ENCODE measurements at regions not wholly inside any gene's neighbourhood (a gene's known extent, or its start where the extent isn't known, plus 50 kb on each side); places are given as distances from the start of the nearest gene placed in this dataset.

DNA sequence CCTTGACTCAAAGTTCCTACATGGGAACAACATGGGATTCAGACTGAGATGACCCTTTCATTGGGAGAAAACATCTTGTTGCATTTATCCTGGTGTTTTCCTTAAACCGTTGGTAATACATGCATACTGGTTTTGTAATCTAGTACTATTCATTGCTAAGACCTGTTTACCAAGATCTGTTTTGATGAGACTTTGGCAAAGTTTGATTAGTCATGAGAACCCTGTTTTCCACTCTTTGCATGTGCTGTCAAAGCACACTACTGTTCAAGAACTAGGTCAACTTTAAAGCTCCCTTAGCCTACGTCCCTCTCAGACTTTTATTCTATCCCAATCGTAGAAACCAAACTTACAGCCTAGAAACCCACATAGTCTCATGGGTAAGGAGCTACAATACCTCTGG lies 650.9 kb downstream of the GATA3 start:
- Histone ChIP-seq H3K4me3 (no peak overlapping the region), H3K9me3 (no peaks in the 10 kb centered on the region), H3K4me1 (peaks cover 18% of the 10 kb centered on the region), H3K4me2 (no peak overlapping the region), H3K27ac (no peak overlapping the region)
- ChIA-PET POLR2A (no interaction called here), CTCF (no interaction called here)
- ATAC-seq: no peak
- no peak for DNase-seq (ENCODE audit: low read depth in 1 of 2, low spot score in 1 of 2)
- TF ChIP-seq CEBPB (IDR thresholded peaks at IDR 0.05): no peak
- no peak for TF ChIP-seq FOSL2 (IDR thresholded peaks at IDR 0.05)
- TF ChIP-seq FOSL2 (CRISPR knock-in tag; IDR thresholded peaks at IDR 0.05): no peak
- TF ChIP-seq ZNF302 (CRISPR knock-in tag; IDR thresholded peaks at IDR 0.05): no peak
- no peak for TF ChIP-seq RAD21 (conservative IDR thresholded peaks at IDR 0.05 in 1 of 2, IDR thresholded peaks at IDR 0.05 in 1 of 2)
- TF ChIP-seq NR3C1 (IDR thresholded peaks at IDR 0.05): no peak
- TF ChIP-seq CBX8 (IDR thresholded peaks at IDR 0.05): no peak
- no peak for TF ChIP-seq JUN (IDR thresholded peaks at IDR 0.05)
- TF ChIP-seq EP300 (IDR thresholded peaks at IDR 0.05): no peak
- no peak for TF ChIP-seq EHF (CRISPR knock-in tag; IDR thresholded peaks at IDR 0.05)
- WGBS (ENCODE audit: missing lambda C conversion rate): 76% methylated on average over 3 of the region's 3 CpGs
- peak; percentile 65 for FAIRE-seq

DNA sequence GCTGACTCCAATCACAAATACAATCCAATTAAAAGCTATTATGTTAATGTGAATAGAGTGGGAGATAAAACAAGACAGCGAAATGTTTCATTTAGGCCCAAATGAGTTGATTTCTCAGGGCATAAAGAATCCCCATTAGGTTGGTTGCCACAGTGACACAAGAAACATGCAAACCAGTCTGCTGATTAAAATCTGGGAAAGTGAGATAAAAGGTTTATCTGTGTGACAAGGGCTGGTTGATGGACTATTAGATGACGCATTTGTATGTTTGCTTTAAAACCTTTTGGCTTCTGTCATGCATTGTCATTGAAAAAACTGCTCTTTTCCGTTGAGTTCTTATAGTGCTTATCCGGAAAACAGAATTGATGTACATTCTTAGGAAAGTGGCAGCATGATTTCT lies 658.2 kb downstream of the GATA3 start:
- Histone ChIP-seq H3K4me2 (no peak overlapping the region), H3K4me3 (no peak overlapping the region), H3K9me3 (no peaks in the 10 kb centered on the region), H3K27ac (no peak overlapping the region), H3K4me1 (no peaks in the 10 kb centered on the region)
- DNase-seq (ENCODE audit: low read depth in 1 of 2, low spot score in 1 of 2) (no peak), FAIRE-seq (no peak), ATAC-seq (no peak)
- WGBS (ENCODE audit: missing lambda C conversion rate): 79% methylated on average over 4 of the region's 4 CpGs
- no peak for TF ChIP-seq JUN (IDR thresholded peaks at IDR 0.05)
- no peak for TF ChIP-seq CBX2 (IDR thresholded peaks at IDR 0.05; ENCODE audit: borderline replicate concordance, low read depth)
- TF ChIP-seq RFX5 (IDR thresholded peaks at IDR 0.05): no peak
- no peak for TF ChIP-seq RARB (CRISPR knock-in tag; IDR thresholded peaks at IDR 0.05)
- TF ChIP-seq TP53 (CRISPR knock-in tag; IDR thresholded peaks at IDR 0.05): no peak
- TF ChIP-seq FOSB (CRISPR knock-in tag; IDR thresholded peaks at IDR 0.05): no peak
- TF ChIP-seq MAFK (IDR thresholded peaks at IDR 0.05; ENCODE audit: partially characterized antibody): no peak
- TF ChIP-seq GATA3 (IDR thresholded peaks at IDR 0.05; ENCODE audit: borderline replicate concordance): no peak
- TF ChIP-seq ZC3H11A (IDR thresholded peaks at IDR 0.05): no peak
- TF ChIP-seq ATOH8 (CRISPR knock-in tag; IDR thresholded peaks at IDR 0.05; ENCODE audit: low read depth): no peak
- no peak for TF ChIP-seq HOXB13 (CRISPR knock-in tag; IDR thresholded peaks at IDR 0.05; ENCODE audit: low read depth)
- TF ChIP-seq ZFP36 (IDR thresholded peaks at IDR 0.05; ENCODE audit: borderline replicate concordance, partially characterized antibody): no peak
- no peak for TF ChIP-seq TFCP2L1 (CRISPR knock-in tag; IDR thresholded peaks at IDR 0.05)
- ChIA-PET CTCF (no interaction called here), POLR2A (no interaction called here)

DNA sequence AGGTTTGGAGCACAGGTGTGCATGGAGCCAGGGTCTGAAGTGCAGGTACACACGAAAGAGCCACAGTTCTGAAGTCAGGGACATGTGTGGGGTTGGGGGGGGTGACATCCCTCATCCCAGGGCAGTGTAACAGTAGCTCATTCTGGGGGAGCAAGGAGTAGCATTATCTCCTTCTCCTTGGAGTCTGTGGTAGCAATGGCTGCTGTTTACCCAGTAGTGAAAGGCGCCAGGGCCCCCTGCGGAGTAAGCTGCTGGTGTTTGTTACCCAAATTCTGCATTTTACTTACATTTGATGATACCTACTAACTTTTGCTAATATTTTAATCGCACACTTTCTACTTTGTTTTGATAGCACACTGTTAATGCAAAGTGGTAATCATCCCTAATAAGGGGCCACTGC lies 665.5 kb downstream of the GATA3 start:
- WGBS (ENCODE audit: missing lambda C conversion rate): 65% methylated on average over 4 of the region's 4 CpGs
- no peak for FAIRE-seq
- TF ChIP-seq CBX8 (IDR thresholded peaks at IDR 0.05) (no peak), POLR2A (IDR thresholded peaks at IDR 0.05; ENCODE audit: low read length) (no peak), RCOR1 (IDR thresholded peaks at IDR 0.05; ENCODE audit: low read depth, low read length) (no peak), JUN (IDR thresholded peaks at IDR 0.05) (no peak), HOXA7 (CRISPR knock-in tag; IDR thresholded peaks at IDR 0.05) (no peak), HOXB13 (CRISPR knock-in tag; IDR thresholded peaks at IDR 0.05; ENCODE audit: low read depth) (no peak), ZFP36 (IDR thresholded peaks at IDR 0.05; ENCODE audit: borderline replicate concordance, partially characterized antibody) (no peak), MAFK (IDR thresholded peaks at IDR 0.05; ENCODE audit: partially characterized antibody) (no peak), HOXB5 (CRISPR knock-in tag; IDR thresholded peaks at IDR 0.05) (no peak), NR3C1 (IDR thresholded peaks at IDR 0.05) (no peak), MYC (IDR thresholded peaks at IDR 0.05; ENCODE audit: borderline replicate concordance, low read length) (no peak), ATOH8 (CRISPR knock-in tag; IDR thresholded peaks at IDR 0.05; ENCODE audit: low read depth) (no peak), CHD4 (IDR thresholded peaks at IDR 0.05; ENCODE audit: borderline replicate concordance) (no peak), GATA3 (IDR thresholded peaks at IDR 0.05; ENCODE audit: borderline replicate concordance) (no peak), CEBPB (IDR thresholded peaks at IDR 0.05) (no peak), JUNB (IDR thresholded peaks at IDR 0.05) (no peak)
- TF ChIP-seq, protein P1, sequence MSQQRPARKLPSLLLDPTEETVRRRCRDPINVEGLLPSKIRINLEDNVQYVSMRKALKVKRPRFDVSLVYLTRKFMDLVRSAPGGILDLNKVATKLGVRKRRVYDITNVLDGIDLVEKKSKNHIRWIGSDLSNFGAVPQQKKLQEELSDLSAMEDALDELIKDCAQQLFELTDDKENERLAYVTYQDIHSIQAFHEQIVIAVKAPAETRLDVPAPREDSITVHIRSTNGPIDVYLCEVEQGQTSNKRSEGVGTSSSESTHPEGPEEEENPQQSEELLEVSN (IDR thresholded peaks at IDR 0.05; ENCODE audit: borderline replicate concordance, low read depth): no peak
- Histone ChIP-seq H3K4me1 (peaks cover 14% of the 10 kb centered on the region), H3K27ac (no peak overlapping the region), H3K9me3 (peaks cover 8% of the 10 kb centered on the region; the same call in 2 of the 3 replicates), H3K4me2 (no peak overlapping the region), H3K4me3 (no peak overlapping the region)
- no peak for DNase-seq (ENCODE audit: low read depth in 1 of 2, low spot score in 1 of 2)
- ChIA-PET POLR2A (no interaction called here), CTCF (no interaction called here)
- no peak for ATAC-seq
